Brain pericyte (primary cell): ENCODE measurements at regions not wholly inside any gene's neighbourhood (a gene's known extent, or its start where the extent isn't known, plus 50 kb on each side); places are given as distances from the start of the nearest gene placed in this dataset.

Experiments used
- DNase-seq: peaks from one replicate; pipeline ENCODE4 v3.0.0-alpha.2; 2012; ENCODE audit warnings: low read depth, low spot score

DNA sequence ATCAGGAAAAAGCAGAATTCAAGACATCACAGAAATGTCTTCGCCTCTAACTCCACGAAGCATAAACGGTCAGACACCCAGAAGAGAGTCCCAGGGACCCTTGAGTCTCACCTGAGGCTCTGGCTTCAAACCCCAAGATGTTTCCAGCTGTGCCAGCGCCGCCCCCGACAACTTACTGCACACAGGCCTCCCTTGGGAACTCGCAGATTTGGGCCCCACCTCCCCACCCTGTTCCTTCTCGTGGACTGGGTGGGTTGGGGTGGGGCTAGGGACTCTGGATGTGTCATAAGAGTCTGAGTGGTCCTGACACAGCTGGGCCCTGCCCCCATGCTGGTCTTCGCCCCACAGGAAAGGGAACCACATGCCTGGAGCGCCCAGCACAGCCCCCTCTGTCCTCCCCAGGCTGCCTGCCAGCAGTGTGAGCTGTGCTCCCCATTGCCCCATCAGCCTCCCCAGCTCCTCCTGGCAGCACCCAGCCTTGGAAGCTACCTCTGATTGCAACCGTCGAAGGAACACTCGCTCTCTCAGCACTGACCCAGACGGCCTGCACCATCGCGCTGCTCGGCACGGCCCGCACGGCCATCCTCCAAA, 147.5 kb downstream of the CRYBB2 start:
- DNase-seq = no peak

- DNase-seq = no peak
These were observed 148.3 kb downstream of the CRYBB2 start for GRCh38 chr22:25367756-25368155.

DNA sequence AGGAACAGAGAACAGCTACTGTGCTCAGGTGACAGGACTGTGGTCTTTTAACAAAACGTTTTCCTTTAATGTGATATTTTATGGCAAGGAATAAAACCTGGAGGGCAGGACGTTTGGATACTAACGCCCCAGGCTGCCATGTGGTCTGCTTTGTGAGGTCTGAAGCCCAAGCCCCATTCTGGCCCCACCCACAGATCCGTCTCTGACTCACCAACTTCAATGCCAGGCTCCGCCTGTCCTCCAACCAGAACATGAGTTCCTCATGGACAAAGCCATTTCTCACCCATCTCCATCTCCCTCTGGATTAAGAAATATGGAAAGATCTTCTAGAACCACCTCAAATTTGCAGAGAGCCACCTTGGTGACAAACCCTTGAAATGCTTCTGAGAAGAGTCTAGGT, 148.8 kb downstream of the CRYBB2 start:
- no peak for DNase-seq

GRCh38 chr22:25369041-25369440, 149.6 kb downstream of the CRYBB2 start:
- DNase-seq = no peak

DNA sequence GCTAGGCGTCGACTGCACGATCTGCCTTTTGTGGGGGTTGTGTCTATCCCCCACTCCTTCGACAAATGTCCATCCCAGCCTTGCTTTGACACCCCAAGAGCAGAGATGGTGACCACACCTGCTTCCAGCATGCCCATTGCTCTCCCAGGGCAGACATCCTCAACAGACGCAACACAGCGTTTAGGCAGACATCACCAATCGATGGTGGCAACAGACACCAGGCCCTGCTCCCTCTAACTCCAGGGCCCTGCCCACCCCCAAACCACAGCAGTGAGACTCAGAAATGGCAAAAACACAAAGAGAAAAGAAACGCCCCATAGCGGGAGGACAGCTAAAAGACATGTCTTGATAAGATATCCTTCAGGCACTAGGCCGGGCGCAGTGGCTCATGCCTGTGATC, 150.9 kb downstream of the CRYBB2 start:
- no peak for DNase-seq

DNA sequence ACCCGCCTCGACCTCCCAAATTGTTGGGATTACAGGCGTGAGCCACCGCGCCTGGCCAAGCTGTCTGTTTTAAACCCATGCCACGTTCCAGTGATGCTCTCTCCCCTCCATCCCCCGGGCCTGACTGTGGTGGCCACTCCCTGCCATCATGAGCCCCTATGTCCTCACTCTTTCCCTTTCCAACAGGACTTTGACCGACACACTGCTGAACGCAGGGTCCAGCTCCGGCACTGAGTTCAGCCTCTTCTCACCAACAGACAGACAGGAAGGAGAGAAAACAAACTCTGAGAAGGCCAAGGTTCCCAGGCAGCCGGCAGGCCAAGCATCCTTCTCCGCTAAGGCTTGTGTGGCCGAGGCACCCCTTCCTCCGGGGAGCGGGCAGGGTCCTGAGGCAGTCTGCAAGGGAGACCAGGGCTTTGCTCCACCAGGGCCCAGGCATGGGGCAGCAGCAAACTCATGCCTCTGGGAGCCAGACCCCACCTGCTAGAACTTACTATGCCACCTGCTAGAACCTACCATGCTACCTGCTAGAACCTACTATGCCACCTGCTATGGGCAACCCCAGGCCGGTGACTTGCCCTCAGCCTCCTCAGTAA, 152.7 kb downstream of the CRYBB2 start:
- no peak for DNase-seq

DNA sequence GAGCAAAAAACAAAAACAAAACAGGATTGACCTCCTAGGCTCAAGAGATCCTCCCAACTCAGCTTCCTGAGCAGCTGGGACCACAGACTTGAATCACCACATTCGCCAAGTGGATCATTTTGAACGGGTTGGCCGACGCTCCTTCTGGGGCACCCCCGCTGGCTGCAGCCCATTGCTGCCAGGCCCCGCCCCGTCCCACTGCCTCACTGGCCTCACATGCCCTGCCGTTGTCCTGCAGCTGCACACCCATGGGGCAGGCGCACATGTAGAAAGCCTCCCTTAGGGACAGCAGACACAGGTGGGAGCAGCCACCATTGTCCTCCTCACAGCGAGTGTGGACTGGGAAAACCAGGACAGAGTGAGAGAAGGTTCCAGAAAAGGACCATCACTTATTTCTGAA, 154.5 kb downstream of the CRYBB2 start:
- DNase-seq = no peak

GRCh38 chr22:25374869-25375268, 155.4 kb downstream of the CRYBB2 start:
- no peak for DNase-seq

DNA sequence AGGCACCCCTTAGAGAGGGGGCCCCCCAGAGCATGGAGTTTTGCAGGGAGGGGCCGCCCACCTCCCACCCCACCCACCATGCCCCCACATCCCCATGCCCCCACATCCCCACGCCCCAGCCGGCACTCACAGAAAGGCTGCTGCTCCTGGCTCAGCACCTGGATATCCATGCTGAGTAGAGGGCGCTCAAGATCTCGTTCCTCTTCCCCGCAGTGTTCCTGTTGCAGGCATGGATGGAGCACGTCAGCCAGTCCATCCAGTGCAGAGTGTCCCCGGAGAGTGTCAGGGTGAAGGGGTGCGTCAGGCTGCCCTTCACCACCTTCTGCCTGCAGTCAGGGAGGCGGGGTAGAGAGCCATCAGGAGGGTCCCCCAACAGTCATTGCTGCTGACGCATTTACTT, 156.2 kb downstream of the CRYBB2 start:
- DNase-seq = no peak

- DNase-seq = no peak
These were observed 158.3 kb downstream of the CRYBB2 start for GRCh38 chr22:25377699-25378098.

DNA sequence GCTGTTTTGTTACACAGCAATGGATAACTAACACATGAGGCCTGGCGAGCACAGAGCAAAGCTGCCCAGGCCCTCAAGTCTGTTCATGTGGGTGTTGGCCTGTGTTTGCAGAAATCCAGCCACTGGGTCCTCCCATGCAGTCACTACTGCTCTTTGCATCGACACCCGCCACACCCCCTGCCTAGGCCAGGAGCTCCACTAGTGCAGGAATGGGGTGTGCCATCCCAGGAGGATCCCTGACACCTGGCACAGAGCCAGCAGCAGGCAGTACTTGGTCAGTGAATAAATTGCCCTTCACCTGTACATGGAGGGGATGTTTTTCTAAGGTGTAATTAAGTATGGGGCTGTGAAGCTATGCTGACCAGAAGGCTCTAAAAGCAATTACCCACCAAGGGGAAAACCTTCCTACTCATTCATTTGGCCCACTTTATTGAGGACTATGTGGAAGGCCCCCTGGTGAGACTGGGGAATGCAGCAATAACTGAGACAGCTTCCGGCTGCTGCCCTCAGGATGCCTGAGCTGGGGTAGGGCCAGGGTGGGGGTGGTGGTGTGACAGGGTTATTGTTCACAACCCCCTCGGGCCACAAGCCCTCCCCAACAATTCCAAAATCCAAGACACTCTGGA, 160.8 kb downstream of the CRYBB2 start:
- no peak for DNase-seq

- DNase-seq = no peak
These were observed 163.3 kb downstream of the CRYBB2 start for GRCh38 chr22:25382762-25383161.

- DNase-seq = no peak
These were observed 163.9 kb downstream of the CRYBB2 start for GRCh38 chr22:25383278-25383820.

GRCh38 chr22:25383892-25384291, 164.5 kb downstream of the CRYBB2 start:
- no peak for DNase-seq

DNA sequence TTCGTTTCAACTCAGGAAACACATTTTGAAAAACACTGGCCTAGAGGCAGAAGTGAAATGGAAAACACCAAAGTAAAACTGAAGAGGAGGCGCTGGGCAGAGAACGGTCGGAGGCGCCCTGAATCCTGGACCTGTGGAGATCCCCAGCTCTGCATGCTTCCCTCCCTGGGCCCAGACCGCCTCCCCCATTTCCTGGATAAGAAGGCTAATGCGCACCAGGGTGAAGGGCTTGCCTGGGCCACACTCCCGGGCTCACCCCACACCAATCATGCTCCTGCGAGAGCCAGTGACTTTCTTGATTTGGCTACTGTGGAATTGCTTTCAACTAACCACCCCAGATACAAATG, 167.1 kb downstream of the CRYBB2 start:
- DNase-seq = no peak

- no peak for DNase-seq
These were observed 169.0 kb downstream of the CRYBB2 start for GRCh38 chr22:25388415-25388814.

GRCh38 chr22:25388866-25389540, 169.6 kb downstream of the CRYBB2 start:
- no peak for DNase-seq

DNA sequence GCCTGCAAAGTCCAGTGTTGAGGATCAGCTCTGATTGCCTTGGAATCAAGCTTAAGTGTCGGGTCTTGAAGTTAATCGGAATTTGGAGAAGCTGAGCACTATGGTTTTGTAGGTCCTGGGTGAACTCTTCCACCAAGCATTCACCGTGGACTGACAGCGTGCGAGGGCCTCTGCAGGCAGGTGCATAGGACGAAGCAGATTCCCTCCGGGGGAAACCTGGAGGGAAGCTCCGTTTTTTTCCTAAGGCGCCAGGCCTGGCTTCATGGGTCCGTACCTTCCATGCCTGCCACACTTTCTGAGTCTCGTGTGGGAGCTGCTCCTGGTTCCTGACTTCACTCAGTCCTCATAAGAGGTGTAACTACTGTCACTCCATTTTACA, 170.1 kb downstream of the CRYBB2 start:
- DNase-seq = no peak

GRCh38 chr22:25390297-25391240, 171.1 kb downstream of the CRYBB2 start:
- no peak for DNase-seq

GRCh38 chr22:25392584-25392983, 171.9 kb upstream of the GRK3 start:
- DNase-seq = no peak

GRCh38 chr22:25393121-25393805, 171.2 kb upstream of the GRK3 start:
- DNase-seq = no peak
